HepG2 (cell line): ENCODE measurements at regions not wholly inside any gene's neighbourhood (a gene's known extent, or its start where the extent isn't known, plus 50 kb on each side); places are given as distances from the start of the nearest gene placed in this dataset.

Source experiments
- ATAC-seq: fragments of 200-7000 bp; cut with Tn5 transposase; 3 replicates; pipeline ENCODE4 v1.9.1; 2020; ENCODE audit warnings: mild to moderate bottlenecking, moderate library complexity
- BruUV-seq: library from RNA; stranded (reverse); fragments of 400-500 nt; replicated peaks from 2 replicates; lab custom pipeline; 2021; lab: Mats Ljungman, UMichigan
- CTCF ChIA-PET: fragments of 300-600 bp; formaldehyde crosslinking; extraction: SDS; loops from one replicate; lab custom pipeline; 2021; ENCODE audit warnings: low total read pairs, inconsistent platforms, low intra/inter-chr PET ratio; lab: Yijun Ruan, JAX
- POLR2A ChIA-PET: fragments of 350-600 bp; sonication (Branson Sonifier 250); formaldehyde crosslinking; loops from one replicate; lab custom pipeline; 2020; ENCODE audit warnings: antibody characterized with exemption, inconsistent platforms; lab: Yijun Ruan, JAX
- DNase-seq: peaks from one replicate; pipeline ENCODE4 v3.0.0-alpha.2; 2015; ENCODE audit warnings: low spot score
- FAIRE-seq: peaks from 3 replicates; lab custom pipeline; 2011; peaks lifted over from hg19 to GRCh38; lab: Jason Lieb, UNC
- H2AFZ ChIP-seq: one replicate; pipeline ENCODE4 v1.6.1; 2011; ENCODE audit warnings: low read length, inconsistent platforms
- H3K27ac ChIP-seq: fragments of 300-600 bp; 3 replicates; pipeline ENCODE4 v1.8.0; 2011; ENCODE audit warnings: mixed run types, mild to moderate bottlenecking, mixed read lengths, low read length, inconsistent platforms; ENCODE audit not compliant: insufficient read depth; ENCODE audit errors: extremely low read length
- H3K27me3 ChIP-seq, 2 experiments: fragments of 200-600 bp in 1 of 2; 2 replicates in 1 of 2; 3 replicates in 1 of 2; pipeline versions ENCODE4 v1.6.0 to v1.8.0; 2011; ENCODE audit warnings: low read length in 2 of 2, mild to moderate bottlenecking in 2 of 2, moderate library complexity in 2 of 2, inconsistent platforms in 1 of 2; ENCODE audit not compliant: insufficient read depth in 2 of 2, control insufficient read depth in 1 of 2
- H3K36me3 ChIP-seq, 2 experiments: fragments of 200-600 bp in 1 of 2; replicated peaks in 1 of 2; 2 replicates in 1 of 2; 3 replicates in 1 of 2; pipeline versions ENCODE4 v1.5.1 to v1.8.0; 2011; ENCODE audit warnings: low read length in 2 of 2, inconsistent platforms in 1 of 2; ENCODE audit not compliant: insufficient read depth in 2 of 2, control insufficient read depth in 1 of 2
- H3K4me1 ChIP-seq: 2 replicates; pipeline ENCODE4 v1.5.1; 2012; ENCODE audit warnings: low read length, inconsistent platforms; ENCODE audit not compliant: insufficient read depth
- H3K4me2 ChIP-seq: 2 replicates; pipeline ENCODE4 v1.6.0; 2011; ENCODE audit warnings: low read depth, low read length, inconsistent platforms
- H3K4me3 ChIP-seq, 3 experiments: fragments of 200-600 bp in 1 of 3; sonication (generic), shearing (Covaris generic) in 1 of 3; replicated peaks in 1 of 3; 2 replicates each; pipeline ENCODE4 v1.5.1; 2011 to 2016; ENCODE audit warnings: low read length in 3 of 3, inconsistent platforms in 2 of 3, low read depth in 2 of 3, mild to moderate bottlenecking in 2 of 3, control low read depth in 1 of 3, mixed read lengths in 1 of 3; ENCODE audit not compliant: insufficient read depth in 1 of 3
- H3K79me2 ChIP-seq: one replicate; pipeline ENCODE4 v1.6.1; 2011; ENCODE audit warnings: low read length, inconsistent platforms; ENCODE audit not compliant: insufficient read depth
- H3K9ac ChIP-seq: 2 replicates; pipeline ENCODE4 v1.6.0; 2011; ENCODE audit warnings: mild to moderate bottlenecking, low read depth, low read length, inconsistent platforms; ENCODE audit not compliant: insufficient read depth
- H3K9me3 ChIP-seq: 2 replicates; pipeline ENCODE4 v1.5.1; 2012; ENCODE audit warnings: mild to moderate bottlenecking, low read length
- H4K20me1 ChIP-seq: 2 replicates; pipeline ENCODE4 v1.6.0; 2011; ENCODE audit warnings: inconsistent platforms, mild to moderate bottlenecking, low read length, moderate library complexity; ENCODE audit not compliant: insufficient read depth
- GABPB1 ChIP-seq: IDR thresholded peaks from 2 replicates; pipeline ENCODE4 v1.6.1; 2016; ENCODE audit warnings: mild to moderate bottlenecking, missing genetic modification reagents, moderate library complexity, missing compliant biosample characterization
- HMGXB3 ChIP-seq: sonication (generic); formaldehyde crosslinking; IDR thresholded peaks from 2 replicates; pipeline ENCODE4 v1.4.0; 2020; ENCODE audit warnings: missing genetic modification reagents, borderline replicate concordance
- KLF13 ChIP-seq: sonication (generic); formaldehyde crosslinking; IDR thresholded peaks from 2 replicates; pipeline ENCODE4 v1.4.0; 2020; ENCODE audit warnings: mild to moderate bottlenecking, missing genetic modification reagents
- KLF15 ChIP-seq: sonication (generic); formaldehyde crosslinking; IDR thresholded peaks from 2 replicates; pipeline ENCODE4 v1.8.1; 2023; ENCODE audit warnings: borderline replicate concordance, mild to moderate bottlenecking, inconsistent platforms, missing genetic modification reagents, mixed read lengths
- NCOA2 ChIP-seq: sonication (generic); formaldehyde crosslinking; IDR thresholded peaks from 2 replicates; pipeline ENCODE4 v1.8.0; 2022; ENCODE audit warnings: inconsistent platforms
- RCOR2 ChIP-seq: IDR thresholded peaks from 2 replicates; pipeline ENCODE4 v1.6.1; 2016; ENCODE audit warnings: missing biosample characterization, missing genetic modification reagents
- TEAD3 ChIP-seq: optimal IDR thresholded peaks from 2 replicates; pipeline ENCODE3; 2016; ENCODE audit warnings: borderline replicate concordance
- ZKSCAN1 ChIP-seq: fragments of 150-350 bp; IDR thresholded peaks from 2 replicates; pipeline ENCODE4 v1.6.1; 2014; ENCODE audit warnings: low read length
- ZKSCAN5 ChIP-seq: sonication (generic); formaldehyde crosslinking; IDR thresholded peaks from 2 replicates; pipeline ENCODE4 v1.5.1; 2020; ENCODE audit warnings: mild to moderate bottlenecking, missing genetic modification reagents
- ZNF577 ChIP-seq: sonication (generic); formaldehyde crosslinking; IDR thresholded peaks from 2 replicates; pipeline ENCODE4 v1.4.0; 2020; ENCODE audit warnings: mild to moderate bottlenecking, low read depth, missing genetic modification reagents, borderline replicate concordance
- ZNF597 ChIP-seq: sonication (generic); formaldehyde crosslinking; IDR thresholded peaks from 2 replicates; pipeline ENCODE4 v1.5.0; 2020; ENCODE audit warnings: missing genetic modification reagents
- WGBS: methylation state at CpG from one replicate; pipeline ENCODE4 v1.1.6; 2017; ENCODE audit warnings: low lambda C conversion rate; 5-methylcytosine and 5-hydroxymethylcytosine counted together
- in situ Hi-C: cut with HindIII; loops from 2 replicates; pipeline ENCODE4 v1.10.0; 2017; ENCODE audit warnings: low pct_unique_long_range_greater_than_20kb; ENCODE audit not compliant: extremely low pct_ligation_motif_present
- intact Hi-C: fragments of 100-400 bp; cut with micrococcal nuclease; formaldehyde crosslinking; loops from one replicate; pipeline ENCODE4 v1.10.0; 2022; ENCODE audit not compliant: unreplicated experiment
- TF ChIP-seq, protein P1 (sequence below): sonication (generic); formaldehyde crosslinking; IDR thresholded peaks from 2 replicates; pipeline ENCODE4 v1.4.0; 2020; ENCODE audit warnings: mild to moderate bottlenecking, missing genetic modification reagents
- TF ChIP-seq, protein P2 (sequence below): sonication (generic); formaldehyde crosslinking; IDR thresholded peaks from 2 replicates; pipeline ENCODE4 v1.8.1; 2023; ENCODE audit warnings: missing genetic modification reagents, mild to moderate bottlenecking, borderline replicate concordance
- TF ChIP-seq, protein P3 (sequence below): sonication (generic); formaldehyde crosslinking; IDR thresholded peaks from 2 replicates; pipeline ENCODE4 v1.9.0; 2021; ENCODE audit warnings: missing genetic modification reagents, mild to moderate bottlenecking, borderline replicate concordance

DNA sequence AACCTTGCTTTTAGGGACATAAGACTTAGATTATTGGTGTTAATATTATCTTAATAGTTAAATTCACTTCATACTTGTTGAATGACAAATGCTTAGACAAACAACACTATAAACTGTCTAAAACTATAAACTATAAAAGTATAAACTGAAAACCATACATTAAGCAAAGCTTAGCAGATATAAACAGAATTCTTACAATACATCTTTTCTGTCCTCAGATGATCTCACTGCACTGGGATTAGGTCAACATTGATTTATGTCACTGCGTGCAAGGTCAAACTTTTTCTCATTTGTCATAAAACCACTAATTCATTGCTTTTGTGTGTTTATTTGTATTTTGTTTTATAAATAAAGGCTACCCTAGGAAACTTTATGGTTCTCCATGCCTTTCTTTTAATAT is 1491.8 kb downstream of the NCAM2 start:
- ChIA-PET CTCF (no interaction called here), POLR2A (no interaction called here)
- Histone ChIP-seq H3K4me1 (no peaks in the 10 kb centered on the region), H3K79me2 (no peaks in the 10 kb centered on the region), H3K36me3 (no peaks in the 10 kb centered on the region), H3K4me3 (no peak overlapping the region), H3K4me2 (no peak overlapping the region), H3K9ac (no peak overlapping the region), H2AFZ (no peak overlapping the region), H3K27me3 (no peaks in the 10 kb centered on the region), H4K20me1 (no peaks in the 10 kb centered on the region), H3K27ac (no peak overlapping the region), H3K9me3 (peaks cover 83% of the 10 kb centered on the region)
- no TSS peak for BruUV-seq
- intact Hi-C loops (no loop called here), in situ Hi-C loops (no loop called here)
- TF ChIP-seq, protein P1, sequence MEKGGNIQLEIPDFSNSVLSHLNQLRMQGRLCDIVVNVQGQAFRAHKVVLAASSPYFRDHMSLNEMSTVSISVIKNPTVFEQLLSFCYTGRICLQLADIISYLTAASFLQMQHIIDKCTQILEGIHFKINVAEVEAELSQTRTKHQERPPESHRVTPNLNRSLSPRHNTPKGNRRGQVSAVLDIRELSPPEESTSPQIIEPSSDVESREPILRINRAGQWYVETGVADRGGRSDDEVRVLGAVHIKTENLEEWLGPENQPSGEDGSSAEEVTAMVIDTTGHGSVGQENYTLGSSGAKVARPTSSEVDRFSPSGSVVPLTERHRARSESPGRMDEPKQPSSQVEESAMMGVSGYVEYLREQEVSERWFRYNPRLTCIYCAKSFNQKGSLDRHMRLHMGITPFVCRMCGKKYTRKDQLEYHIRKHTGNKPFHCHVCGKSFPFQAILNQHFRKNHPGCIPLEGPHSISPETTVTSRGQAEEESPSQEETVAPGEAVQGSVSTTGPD (CRISPR knock-in tag), result no peak
- TF ChIP-seq ZKSCAN1 (no peak), KLF13 (CRISPR knock-in tag) (no peak), TEAD3 (no peak), KLF15 (CRISPR knock-in tag) (no peak), ZNF597 (no peak), RCOR2 (CRISPR knock-in tag) (no peak), HMGXB3 (no peak), GABPB1 (CRISPR knock-in tag) (no peak), NCOA2 (CRISPR knock-in tag) (no peak), ZKSCAN5 (CRISPR knock-in tag) (no peak), ZNF577 (CRISPR knock-in tag) (no peak)
- TF ChIP-seq, protein P2, sequence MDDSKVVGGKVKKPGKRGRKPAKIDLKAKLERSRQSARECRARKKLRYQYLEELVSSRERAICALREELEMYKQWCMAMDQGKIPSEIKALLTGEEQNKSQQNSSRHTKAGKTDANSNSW, result no peak
- TF ChIP-seq, protein P3, sequence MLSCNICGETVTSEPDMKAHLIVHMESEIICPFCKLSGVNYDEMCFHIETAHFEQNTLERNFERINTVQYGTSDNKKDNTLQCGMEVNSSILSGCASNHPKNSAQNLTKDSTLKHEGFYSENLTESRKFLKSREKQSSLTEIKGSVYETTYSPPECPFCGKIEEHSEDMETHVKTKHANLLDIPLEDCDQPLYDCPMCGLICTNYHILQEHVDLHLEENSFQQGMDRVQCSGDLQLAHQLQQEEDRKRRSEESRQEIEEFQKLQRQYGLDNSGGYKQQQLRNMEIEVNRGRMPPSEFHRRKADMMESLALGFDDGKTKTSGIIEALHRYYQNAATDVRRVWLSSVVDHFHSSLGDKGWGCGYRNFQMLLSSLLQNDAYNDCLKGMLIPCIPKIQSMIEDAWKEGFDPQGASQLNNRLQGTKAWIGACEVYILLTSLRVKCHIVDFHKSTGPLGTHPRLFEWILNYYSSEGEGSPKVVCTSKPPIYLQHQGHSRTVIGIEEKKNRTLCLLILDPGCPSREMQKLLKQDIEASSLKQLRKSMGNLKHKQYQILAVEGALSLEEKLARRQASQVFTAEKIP (CRISPR knock-in tag), result no peak
- no peak for FAIRE-seq
- DNase-seq, result no peak
- ATAC-seq, result no peak
- 3% methylated on average over 1 of the region's 1 CpG for WGBS
